ENCODE measurements at regions not wholly inside any gene's neighbourhood (a gene's known extent, or its start where the extent isn't known, plus 50 kb on each side); places are given as distances from the start of the nearest gene placed in this dataset.

DNA sequence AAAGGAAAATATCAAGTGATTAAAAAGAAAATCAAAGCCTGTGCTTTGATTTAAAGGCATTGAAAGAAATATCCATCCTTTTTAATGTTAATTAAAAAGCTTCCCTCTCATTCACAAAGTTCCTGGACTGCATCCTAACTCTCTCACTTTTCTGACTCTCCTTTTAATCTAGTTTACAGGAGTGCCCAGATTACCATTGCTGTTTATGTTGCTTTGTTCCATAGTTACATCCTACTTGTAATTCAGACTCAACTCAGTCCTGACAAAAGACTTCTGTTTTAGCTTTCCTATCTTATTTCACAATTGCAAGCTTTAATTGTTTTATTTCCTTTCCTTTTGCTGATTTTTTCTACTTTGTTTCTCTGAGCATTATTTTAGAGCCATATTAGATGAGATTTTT, 160.7 kb upstream of the DTNA start:
- TF ChIP-seq, protein P1, sequence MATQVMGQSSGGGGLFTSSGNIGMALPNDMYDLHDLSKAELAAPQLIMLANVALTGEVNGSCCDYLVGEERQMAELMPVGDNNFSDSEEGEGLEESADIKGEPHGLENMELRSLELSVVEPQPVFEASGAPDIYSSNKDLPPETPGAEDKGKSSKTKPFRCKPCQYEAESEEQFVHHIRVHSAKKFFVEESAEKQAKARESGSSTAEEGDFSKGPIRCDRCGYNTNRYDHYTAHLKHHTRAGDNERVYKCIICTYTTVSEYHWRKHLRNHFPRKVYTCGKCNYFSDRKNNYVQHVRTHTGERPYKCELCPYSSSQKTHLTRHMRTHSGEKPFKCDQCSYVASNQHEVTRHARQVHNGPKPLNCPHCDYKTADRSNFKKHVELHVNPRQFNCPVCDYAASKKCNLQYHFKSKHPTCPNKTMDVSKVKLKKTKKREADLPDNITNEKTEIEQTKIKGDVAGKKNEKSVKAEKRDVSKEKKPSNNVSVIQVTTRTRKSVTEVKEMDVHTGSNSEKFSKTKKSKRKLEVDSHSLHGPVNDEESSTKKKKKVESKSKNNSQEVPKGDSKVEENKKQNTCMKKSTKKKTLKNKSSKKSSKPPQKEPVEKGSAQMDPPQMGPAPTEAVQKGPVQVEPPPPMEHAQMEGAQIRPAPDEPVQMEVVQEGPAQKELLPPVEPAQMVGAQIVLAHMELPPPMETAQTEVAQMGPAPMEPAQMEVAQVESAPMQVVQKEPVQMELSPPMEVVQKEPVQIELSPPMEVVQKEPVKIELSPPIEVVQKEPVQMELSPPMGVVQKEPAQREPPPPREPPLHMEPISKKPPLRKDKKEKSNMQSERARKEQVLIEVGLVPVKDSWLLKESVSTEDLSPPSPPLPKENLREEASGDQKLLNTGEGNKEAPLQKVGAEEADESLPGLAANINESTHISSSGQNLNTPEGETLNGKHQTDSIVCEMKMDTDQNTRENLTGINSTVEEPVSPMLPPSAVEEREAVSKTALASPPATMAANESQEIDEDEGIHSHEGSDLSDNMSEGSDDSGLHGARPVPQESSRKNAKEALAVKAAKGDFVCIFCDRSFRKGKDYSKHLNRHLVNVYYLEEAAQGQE (IDR thresholded peaks at IDR 0.05; ENCODE audit: insufficient read depth in 1 of 2, low read depth in 2 of 2, low read length in 2 of 2), result no peak
- no peak for TF ChIP-seq TAF1 (IDR thresholded peaks at IDR 0.05; ENCODE audit: borderline replicate concordance, insufficient read depth, low read length)
- no peak for TF ChIP-seq SIN3A (IDR thresholded peaks at IDR 0.05; ENCODE audit: borderline replicate concordance, insufficient read depth, low read length)

Measured in PFSK-1 (cell line).